ENCODE measurements at regions not wholly inside any gene's neighbourhood (a gene's known extent, or its start where the extent isn't known, plus 50 kb on each side); places are given as distances from the start of the nearest gene placed in this dataset.

GRCh38 chr6:4580361-4580760, 195.8 kb upstream of the CDYL start:
- Histone ChIP-seq H3K4me3 (ENCODE audit: low read depth, low read length) (no peak overlapping the region), H3K36me3 (ENCODE audit: control insufficient read depth, insufficient read depth, low read length) (no peaks in the 10 kb centered on the region), H3K27me3 (ENCODE audit: control insufficient read depth, insufficient read depth, low read length) (no peaks in the 10 kb centered on the region)
- TF ChIP-seq CTCF (IDR thresholded peaks at IDR 0.05; ENCODE audit: insufficient read depth, low read depth, low read length): no peak
- no peak for DNase-seq (ENCODE audit: low read depth)
- ChIA-PET POLR2A (no interaction called here), CTCF (no interaction called here)

- POLR2A ChIA-PET: no interaction called here
- no peaks in the 10 kb centered on the region for H3K27me3 ChIP-seq (ENCODE audit: control insufficient read depth, insufficient read depth, low read length)
- peak; percentile 77 for DNase-seq (ENCODE audit: low read depth)
- no peak for TF ChIP-seq CTCF (IDR thresholded peaks at IDR 0.05; ENCODE audit: insufficient read depth, low read depth, low read length)
- no peak overlapping the region for H3K4me3 ChIP-seq (ENCODE audit: low read depth, low read length)
- CTCF ChIA-PET: no interaction called here
- no peaks in the 10 kb centered on the region for H3K36me3 ChIP-seq (ENCODE audit: control insufficient read depth, insufficient read depth, low read length)
Observed at GRCh38 chr6:4577406-4577805, 198.8 kb upstream of the CDYL start.

- Histone ChIP-seq H3K4me3 (ENCODE audit: low read depth, low read length) (no peak overlapping the region), H3K36me3 (ENCODE audit: control insufficient read depth, insufficient read depth, low read length) (no peaks in the 10 kb centered on the region), H3K27me3 (ENCODE audit: control insufficient read depth, insufficient read depth, low read length) (no peaks in the 10 kb centered on the region)
- no peak for DNase-seq (ENCODE audit: low read depth)
- POLR2A ChIA-PET: no interaction called here
- no peak for TF ChIP-seq CTCF (IDR thresholded peaks at IDR 0.05; ENCODE audit: insufficient read depth, low read depth, low read length)
- CTCF ChIA-PET: no interaction called here
Observed at GRCh38 chr6:4575714-4576113, 200.5 kb upstream of the CDYL start.

- Histone ChIP-seq H3K27me3 (ENCODE audit: control insufficient read depth, insufficient read depth, low read length) (no peaks in the 10 kb centered on the region), H3K4me3 (ENCODE audit: low read depth, low read length) (no peak overlapping the region), H3K36me3 (ENCODE audit: control insufficient read depth, insufficient read depth, low read length) (no peaks in the 10 kb centered on the region)
- TF ChIP-seq CTCF (IDR thresholded peaks at IDR 0.05; ENCODE audit: insufficient read depth, low read depth, low read length): no peak
- ChIA-PET CTCF (no interaction called here), POLR2A (no interaction called here)
- DNase-seq (ENCODE audit: low read depth): no peak
Observed at GRCh38 chr6:4574007-4574406, 202.2 kb upstream of the CDYL start.

- no peak for DNase-seq (ENCODE audit: low read depth)
- Histone ChIP-seq H3K36me3 (ENCODE audit: control insufficient read depth, insufficient read depth, low read length) (no peaks in the 10 kb centered on the region), H3K27me3 (ENCODE audit: control insufficient read depth, insufficient read depth, low read length) (no peaks in the 10 kb centered on the region), H3K4me3 (ENCODE audit: low read depth, low read length) (no peak overlapping the region)
- POLR2A ChIA-PET: no interaction called here
- CTCF ChIA-PET: no interaction called here
- TF ChIP-seq CTCF (IDR thresholded peaks at IDR 0.05; ENCODE audit: insufficient read depth, low read depth, low read length): no peak
Observed at GRCh38 chr6:4571011-4571410, 205.2 kb upstream of the CDYL start.
